Hepatocyte (in vitro differentiated cells): ENCODE measurements at regions not wholly inside any gene's neighbourhood (a gene's known extent, or its start where the extent isn't known, plus 50 kb on each side); places are given as distances from the start of the nearest gene placed in this dataset.

Experiments used
- DNase-seq: peaks from one replicate; pipeline ENCODE4 v3.0.0-alpha.2; 2016; ENCODE audit warnings: low spot score
- H2AFZ ChIP-seq: fragments of 200-600 bp; sonication (generic); 2 replicates; pipeline ENCODE4 v1.6.0; 2016; ENCODE audit warnings: antibody characterized with exemption, mild to moderate bottlenecking
- H3K27ac ChIP-seq: fragments of 200-600 bp; sonication (generic); 2 replicates; pipeline ENCODE4 v1.5.1; 2016; ENCODE audit warnings: mild to moderate bottlenecking
- H3K27me3 ChIP-seq: fragments of 200-600 bp; sonication (generic); 2 replicates; pipeline ENCODE4 v1.6.1; 2016
- H3K36me3 ChIP-seq: fragments of 200-600 bp; sonication (generic); replicated peaks from 2 replicates; pipeline ENCODE4 v1.5.1; 2016; ENCODE audit warnings: low read depth; ENCODE audit not compliant: insufficient read depth
- H3K4me1 ChIP-seq: fragments of 200-600 bp; sonication (generic); 2 replicates; pipeline ENCODE4 v1.5.1; 2016; ENCODE audit warnings: mild to moderate bottlenecking, moderate library complexity; ENCODE audit not compliant: insufficient read depth
- H3K4me2 ChIP-seq: fragments of 200-600 bp; sonication (generic); 2 replicates; pipeline ENCODE4 v1.6.0; 2016
- H3K4me3 ChIP-seq: fragments of 200-600 bp; sonication (generic); 2 replicates; pipeline ENCODE4 v1.5.1; 2016; ENCODE audit warnings: mild to moderate bottlenecking
- H3K79me2 ChIP-seq: fragments of 200-600 bp; sonication (generic); 2 replicates; pipeline ENCODE4 v1.6.0; 2017; ENCODE audit warnings: mild to moderate bottlenecking
- H3K9me2 ChIP-seq: fragments of 200-600 bp; sonication (generic); replicated peaks from 2 replicates; pipeline ENCODE4 v1.6.0; 2017; ENCODE audit warnings: mild to moderate bottlenecking; ENCODE audit not compliant: insufficient read depth
- H3K9me3 ChIP-seq: fragments of 200-600 bp; sonication (generic); 2 replicates; pipeline ENCODE4 v1.5.1; 2016; ENCODE audit warnings: low read depth, mild to moderate bottlenecking
- H4K20me1 ChIP-seq: fragments of 200-600 bp; sonication (generic); 2 replicates; pipeline ENCODE4 v1.6.0; 2016; ENCODE audit warnings: mild to moderate bottlenecking; ENCODE audit not compliant: insufficient read depth, poor library complexity, severe bottlenecking
- CTCF ChIP-seq: fragments of 200-600 bp; sonication (generic); IDR thresholded peaks from 2 replicates; pipeline ENCODE4 v1.5.1; 2016; ENCODE audit warnings: antibody characterized with exemption, mild to moderate bottlenecking; ENCODE audit not compliant: poor library complexity
- EZH2 ChIP-seq: fragments of 200-600 bp; sonication (generic); IDR thresholded peaks from 2 replicates; pipeline ENCODE4 v1.6.1; 2016; ENCODE audit warnings: antibody characterized with exemption, mild to moderate bottlenecking, borderline replicate concordance
- EZH2phosphoT487 ChIP-seq: fragments of 200-600 bp; sonication (generic); IDR thresholded peaks from one replicate; pipeline ENCODE4 v1.6.1; 2018; ENCODE audit warnings: antibody characterized with exemption, mild to moderate bottlenecking, low read depth, moderate library complexity; ENCODE audit not compliant: unreplicated experiment, severe bottlenecking
- WGBS: methylation state at CpG from one replicate; pipeline ENCODE4 v1.1.6; 2016; ENCODE audit warnings: low lambda C conversion rate; ENCODE audit errors: missing lambda C conversion rate; 5-methylcytosine and 5-hydroxymethylcytosine counted together

GRCh38 chr11:129320494-129320893 lies 55.2 kb upstream of the BARX2 start:
- H3K9me2 ChIP-seq = no peaks in the 10 kb centered on the region
- H3K4me1 ChIP-seq = peaks cover 44% of the 10 kb centered on the region
- 53% methylated on average over 6 of the region's 6 CpGs for WGBS
- no peak overlapping the region for H3K4me3 ChIP-seq
- H2AFZ ChIP-seq = no peak overlapping the region
- no peaks in the 10 kb centered on the region for H3K27me3 ChIP-seq
- TF ChIP-seq CTCF (no peak), EZH2 (no peak), EZH2phosphoT487 (no peak)
- no peaks in the 10 kb centered on the region for H3K9me3 ChIP-seq
- H3K27ac ChIP-seq = peak overlapping the region; percentile 44
- no peaks in the 10 kb centered on the region for H3K79me2 ChIP-seq
- no peaks in the 10 kb centered on the region for H3K36me3 ChIP-seq
- H3K4me2 ChIP-seq = no peak overlapping the region
- no peaks in the 10 kb centered on the region for H4K20me1 ChIP-seq
- no peak for DNase-seq

GRCh38 chr11:129319751-129320150 lies 55.9 kb upstream of the BARX2 start:
- no peaks in the 10 kb centered on the region for H3K27me3 ChIP-seq
- no peaks in the 10 kb centered on the region for H3K9me3 ChIP-seq
- no peaks in the 10 kb centered on the region for H4K20me1 ChIP-seq
- H3K4me1 ChIP-seq = peaks cover 41% of the 10 kb centered on the region
- no peak overlapping the region for H3K4me3 ChIP-seq
- 90% methylated on average over 4 of the region's 4 CpGs for WGBS
- H3K27ac ChIP-seq = no peak overlapping the region
- H3K79me2 ChIP-seq = no peaks in the 10 kb centered on the region
- DNase-seq = no peak
- no peaks in the 10 kb centered on the region for H3K9me2 ChIP-seq
- no peak overlapping the region for H3K4me2 ChIP-seq
- no peak overlapping the region for H2AFZ ChIP-seq
- no peaks in the 10 kb centered on the region for H3K36me3 ChIP-seq
- TF ChIP-seq EZH2 = no peak
- TF ChIP-seq EZH2phosphoT487 = no peak
- TF ChIP-seq CTCF = no peak

- no peaks in the 10 kb centered on the region for H3K9me2 ChIP-seq
- no peak for TF ChIP-seq EZH2
- TF ChIP-seq EZH2phosphoT487 = no peak
- TF ChIP-seq CTCF = no peak
- H3K36me3 ChIP-seq = no peaks in the 10 kb centered on the region
- no peaks in the 10 kb centered on the region for H3K79me2 ChIP-seq
- H2AFZ ChIP-seq = no peak overlapping the region
- H3K27ac ChIP-seq = no peak overlapping the region
- no peaks in the 10 kb centered on the region for H3K27me3 ChIP-seq
- no peaks in the 10 kb centered on the region for H3K9me3 ChIP-seq
- DNase-seq = no peak
- H3K4me3 ChIP-seq = no peak overlapping the region
- H3K4me1 ChIP-seq = peaks cover 36% of the 10 kb centered on the region
- no peak overlapping the region for H3K4me2 ChIP-seq
- 76% methylated on average over 2 of the region's 2 CpGs for WGBS
- H4K20me1 ChIP-seq = no peaks in the 10 kb centered on the region
These were observed 56.4 kb upstream of the BARX2 start for GRCh38 chr11:129319201-129319600.

GRCh38 chr11:129317571-129317970 lies 58.1 kb upstream of the BARX2 start:
- Histone ChIP-seq H3K9me3 (no peaks in the 10 kb centered on the region), H3K79me2 (no peaks in the 10 kb centered on the region), H2AFZ (no peak overlapping the region), H3K9me2 (no peaks in the 10 kb centered on the region), H3K4me2 (peak overlapping the region; percentile 5), H3K36me3 (no peaks in the 10 kb centered on the region), H3K27me3 (no peaks in the 10 kb centered on the region), H3K27ac (peak overlapping the region; percentile 89), H3K4me1 (peaks cover 28% of the 10 kb centered on the region), H3K4me3 (no peak overlapping the region), H4K20me1 (no peaks in the 10 kb centered on the region)
- DNase-seq = peak; percentile 42
- WGBS = 61% methylated on average over 4 of the region's 4 CpGs
- no peak for TF ChIP-seq EZH2
